Activated gamma-delta T cell treated with anti-CD3 and anti-CD28 coated beads, Interleukin-2, amount 50 U/mL, for 16 hours (primary cell): ENCODE measurements at regions not wholly inside any gene's neighbourhood (a gene's known extent, or its start where the extent isn't known, plus 50 kb on each side); places are given as distances from the start of the nearest gene placed in this dataset.
"Not testable (repeated sequence)": the region's sequence is repeated elsewhere in the genome, so short reads cannot be mapped to it uniquely, and the experiment has no call there.

Experiments used
- DNase-seq: peaks from one replicate; pipeline ENCODE4 v3.0.0-alpha.2; 2020; ENCODE audit warnings: low read depth

GRCh38 chr15:31179693-31180092 is 78.2 kb upstream of the TRPM1 start:
- DNase-seq = no peak

GRCh38 chr15:31193291-31193690 is 91.8 kb upstream of the TRPM1 start:
- no peak for DNase-seq

- DNase-seq = no peak
Measured at GRCh38 chr15:31195871-31196270, 94.3 kb upstream of the TRPM1 start.

- no peak for DNase-seq
Measured at GRCh38 chr15:31197497-31198414, 96.2 kb upstream of the TRPM1 start.

GRCh38 chr15:31200735-31201151 is 99.2 kb upstream of the TRPM1 start:
- no peak for DNase-seq

GRCh38 chr15:31202953-31203352 is 101.4 kb upstream of the TRPM1 start:
- DNase-seq = no peak

- no peak for DNase-seq
Measured at GRCh38 chr15:31203999-31204398, 102.5 kb upstream of the TRPM1 start.

- DNase-seq = no peak
Measured at GRCh38 chr15:31206386-31207181, 105.1 kb upstream of the TRPM1 start.

- no peak for DNase-seq
Measured at GRCh38 chr15:31207246-31207645, 105.7 kb upstream of the TRPM1 start.

GRCh38 chr15:31207861-31208260 is 106.3 kb upstream of the TRPM1 start:
- not testable (repeated sequence) for DNase-seq

- DNase-seq = no peak
Measured at GRCh38 chr15:31208817-31209216, 107.3 kb upstream of the TRPM1 start.

- DNase-seq = no peak
Measured at GRCh38 chr15:31211353-31211752, 109.8 kb upstream of the TRPM1 start.

GRCh38 chr15:31212326-31213080 is 111.0 kb upstream of the TRPM1 start:
- DNase-seq = no peak

GRCh38 chr15:31214158-31214863 is 112.3 kb upstream of the KLF13 start:
- DNase-seq = no peak

GRCh38 chr15:31214864-31215489 is 111.7 kb upstream of the KLF13 start:
- no peak for DNase-seq

GRCh38 chr15:31215490-31216214 is 111.0 kb upstream of the KLF13 start:
- DNase-seq = peak; percentile 76

- DNase-seq = no peak
Measured at GRCh38 chr15:31216215-31216911, 110.3 kb upstream of the KLF13 start.

GRCh38 chr15:31217067-31217466 is 109.6 kb upstream of the KLF13 start:
- DNase-seq = no peak

- DNase-seq = no peak
Measured at GRCh38 chr15:31217566-31218270, 108.9 kb upstream of the KLF13 start.
